ENCODE measurements at regions not wholly inside any gene's neighbourhood (a gene's known extent, or its start where the extent isn't known, plus 50 kb on each side); places are given as distances from the start of the nearest gene placed in this dataset.

DNA sequence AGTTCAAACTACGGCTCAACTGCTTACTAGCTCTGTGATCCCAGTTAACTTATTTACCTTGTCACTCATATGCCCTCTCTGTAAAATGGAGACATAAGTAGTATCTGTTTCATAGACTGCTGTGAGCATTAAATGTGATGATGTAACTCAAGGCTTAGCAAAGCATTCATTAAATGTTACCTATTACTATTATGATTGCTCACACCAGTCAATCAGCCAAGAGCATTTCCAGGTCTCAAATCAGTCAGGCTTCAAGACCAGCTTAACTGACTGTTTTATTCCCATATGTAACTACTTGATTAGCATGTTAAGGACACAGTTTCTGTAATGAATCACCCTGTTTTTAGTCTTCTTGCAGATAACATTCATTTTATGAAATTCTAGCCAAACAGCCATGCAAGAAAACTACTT, 413.3 kb downstream of the MLLT3 start:
- TF ChIP-seq, protein P1, sequence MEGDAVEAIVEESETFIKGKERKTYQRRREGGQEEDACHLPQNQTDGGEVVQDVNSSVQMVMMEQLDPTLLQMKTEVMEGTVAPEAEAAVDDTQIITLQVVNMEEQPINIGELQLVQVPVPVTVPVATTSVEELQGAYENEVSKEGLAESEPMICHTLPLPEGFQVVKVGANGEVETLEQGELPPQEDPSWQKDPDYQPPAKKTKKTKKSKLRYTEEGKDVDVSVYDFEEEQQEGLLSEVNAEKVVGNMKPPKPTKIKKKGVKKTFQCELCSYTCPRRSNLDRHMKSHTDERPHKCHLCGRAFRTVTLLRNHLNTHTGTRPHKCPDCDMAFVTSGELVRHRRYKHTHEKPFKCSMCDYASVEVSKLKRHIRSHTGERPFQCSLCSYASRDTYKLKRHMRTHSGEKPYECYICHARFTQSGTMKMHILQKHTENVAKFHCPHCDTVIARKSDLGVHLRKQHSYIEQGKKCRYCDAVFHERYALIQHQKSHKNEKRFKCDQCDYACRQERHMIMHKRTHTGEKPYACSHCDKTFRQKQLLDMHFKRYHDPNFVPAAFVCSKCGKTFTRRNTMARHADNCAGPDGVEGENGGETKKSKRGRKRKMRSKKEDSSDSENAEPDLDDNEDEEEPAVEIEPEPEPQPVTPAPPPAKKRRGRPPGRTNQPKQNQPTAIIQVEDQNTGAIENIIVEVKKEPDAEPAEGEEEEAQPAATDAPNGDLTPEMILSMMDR (IDR thresholded peaks at IDR 0.05 in 8 of 11, conservative IDR thresholded peaks at IDR 0.05 in 3 of 11): no peak
- TF ChIP-seq POLR2A (IDR thresholded peaks at IDR 0.05) (no peak), POLR2AphosphoS5 (IDR thresholded peaks at IDR 0.05) (no peak)

Data from spleen (tissue), 7 donors.